ENCODE measurements at regions not wholly inside any gene's neighbourhood (a gene's known extent, or its start where the extent isn't known, plus 50 kb on each side); places are given as distances from the start of the nearest gene placed in this dataset.

DNA sequence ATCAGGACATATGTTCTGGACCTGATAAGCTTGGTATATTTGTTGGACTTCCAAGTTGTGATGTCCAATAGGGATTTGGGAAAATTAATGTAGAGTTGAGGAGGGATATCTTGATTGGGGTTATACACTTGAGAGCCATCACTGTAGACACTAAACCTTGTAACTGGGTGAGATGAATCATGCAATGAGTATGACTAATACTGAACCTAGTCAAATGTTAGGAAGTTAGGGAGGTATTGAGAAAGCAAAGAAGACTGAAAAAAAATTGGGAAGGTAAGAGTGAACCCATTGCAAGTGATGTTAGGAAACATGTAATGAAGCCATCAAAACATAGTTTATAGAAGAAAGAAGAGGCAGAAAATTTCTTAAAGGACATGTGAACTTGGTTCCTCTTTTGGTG lies 668.4 kb upstream of the CDH9 start:
- Histone ChIP-seq H3K36me3 (ENCODE audit: control insufficient read depth, insufficient read depth, low read length) (no peaks in the 10 kb centered on the region), H3K4me2 (ENCODE audit: extremely low read depth, insufficient read depth, low read length) (no peak overlapping the region), H2AFZ (ENCODE audit: low read length) (no peak overlapping the region), H3K9ac (ENCODE audit: insufficient read depth, low read length) (no peak overlapping the region), H3K4me3 (replicated peaks in 1 of 4; ENCODE audit: control extremely low read depth in 1 of 4, insufficient read depth in 1 of 4, low read depth in 3 of 4, low read length in 4 of 4) (no peak overlapping the region), H3K27me3 (ENCODE audit: control insufficient read depth, insufficient read depth, low read length) (no peaks in the 10 kb centered on the region), H3K79me2 (ENCODE audit: control insufficient read depth, insufficient read depth, low read length) (no peaks in the 10 kb centered on the region), H4K20me1 (ENCODE audit: control insufficient read depth, extremely low read depth, insufficient read depth, low read length) (no peaks in the 10 kb centered on the region), H3K9me3 (ENCODE audit: control insufficient read depth, insufficient read depth, low read depth, low read length) (no peaks in the 10 kb centered on the region), H3K4me1 (ENCODE audit: control insufficient read depth, extremely low read depth, insufficient read depth, low read length) (no peaks in the 10 kb centered on the region), H3K27ac (ENCODE audit: insufficient read depth, low read length) (no peak overlapping the region)
- no peak for TF ChIP-seq EZH2 (IDR thresholded peaks at IDR 0.05; ENCODE audit: low read length, missing control alignments)
- TF ChIP-seq, protein P1, sequence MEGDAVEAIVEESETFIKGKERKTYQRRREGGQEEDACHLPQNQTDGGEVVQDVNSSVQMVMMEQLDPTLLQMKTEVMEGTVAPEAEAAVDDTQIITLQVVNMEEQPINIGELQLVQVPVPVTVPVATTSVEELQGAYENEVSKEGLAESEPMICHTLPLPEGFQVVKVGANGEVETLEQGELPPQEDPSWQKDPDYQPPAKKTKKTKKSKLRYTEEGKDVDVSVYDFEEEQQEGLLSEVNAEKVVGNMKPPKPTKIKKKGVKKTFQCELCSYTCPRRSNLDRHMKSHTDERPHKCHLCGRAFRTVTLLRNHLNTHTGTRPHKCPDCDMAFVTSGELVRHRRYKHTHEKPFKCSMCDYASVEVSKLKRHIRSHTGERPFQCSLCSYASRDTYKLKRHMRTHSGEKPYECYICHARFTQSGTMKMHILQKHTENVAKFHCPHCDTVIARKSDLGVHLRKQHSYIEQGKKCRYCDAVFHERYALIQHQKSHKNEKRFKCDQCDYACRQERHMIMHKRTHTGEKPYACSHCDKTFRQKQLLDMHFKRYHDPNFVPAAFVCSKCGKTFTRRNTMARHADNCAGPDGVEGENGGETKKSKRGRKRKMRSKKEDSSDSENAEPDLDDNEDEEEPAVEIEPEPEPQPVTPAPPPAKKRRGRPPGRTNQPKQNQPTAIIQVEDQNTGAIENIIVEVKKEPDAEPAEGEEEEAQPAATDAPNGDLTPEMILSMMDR (conservative IDR thresholded peaks at IDR 0.05 in 1 of 2, IDR thresholded peaks at IDR 0.05 in 1 of 2; ENCODE audit: low read depth in 1 of 2, low read length in 2 of 2), result no peak
- peak in 1 of 2 donors; percentile 37 for DNase-seq (ENCODE audit: low read depth in 2 of 2)

DNA sequence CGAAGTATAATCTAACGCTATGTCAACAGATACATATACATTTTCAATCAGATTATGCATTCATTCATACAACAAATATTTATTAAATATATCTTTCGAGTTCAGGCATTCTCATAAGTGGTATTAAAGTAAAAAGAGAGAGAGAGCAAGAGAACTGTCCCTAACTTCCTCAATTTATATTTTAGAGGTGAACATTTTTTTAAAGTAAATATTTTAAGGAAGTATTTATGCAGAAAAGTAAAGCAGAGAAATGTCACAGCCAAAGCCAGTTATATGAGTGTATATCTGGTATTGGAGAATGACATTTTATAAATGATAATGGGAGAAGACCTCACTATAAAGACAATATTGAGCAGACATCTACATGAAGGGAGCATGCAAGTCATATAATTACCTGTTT lies 667.3 kb upstream of the CDH9 start:
- no peak for DNase-seq (ENCODE audit: low read depth in 2 of 2)
- Histone ChIP-seq H3K27me3 (ENCODE audit: control insufficient read depth, insufficient read depth, low read length) (no peaks in the 10 kb centered on the region), H2AFZ (ENCODE audit: low read length) (no peak overlapping the region)

DNA sequence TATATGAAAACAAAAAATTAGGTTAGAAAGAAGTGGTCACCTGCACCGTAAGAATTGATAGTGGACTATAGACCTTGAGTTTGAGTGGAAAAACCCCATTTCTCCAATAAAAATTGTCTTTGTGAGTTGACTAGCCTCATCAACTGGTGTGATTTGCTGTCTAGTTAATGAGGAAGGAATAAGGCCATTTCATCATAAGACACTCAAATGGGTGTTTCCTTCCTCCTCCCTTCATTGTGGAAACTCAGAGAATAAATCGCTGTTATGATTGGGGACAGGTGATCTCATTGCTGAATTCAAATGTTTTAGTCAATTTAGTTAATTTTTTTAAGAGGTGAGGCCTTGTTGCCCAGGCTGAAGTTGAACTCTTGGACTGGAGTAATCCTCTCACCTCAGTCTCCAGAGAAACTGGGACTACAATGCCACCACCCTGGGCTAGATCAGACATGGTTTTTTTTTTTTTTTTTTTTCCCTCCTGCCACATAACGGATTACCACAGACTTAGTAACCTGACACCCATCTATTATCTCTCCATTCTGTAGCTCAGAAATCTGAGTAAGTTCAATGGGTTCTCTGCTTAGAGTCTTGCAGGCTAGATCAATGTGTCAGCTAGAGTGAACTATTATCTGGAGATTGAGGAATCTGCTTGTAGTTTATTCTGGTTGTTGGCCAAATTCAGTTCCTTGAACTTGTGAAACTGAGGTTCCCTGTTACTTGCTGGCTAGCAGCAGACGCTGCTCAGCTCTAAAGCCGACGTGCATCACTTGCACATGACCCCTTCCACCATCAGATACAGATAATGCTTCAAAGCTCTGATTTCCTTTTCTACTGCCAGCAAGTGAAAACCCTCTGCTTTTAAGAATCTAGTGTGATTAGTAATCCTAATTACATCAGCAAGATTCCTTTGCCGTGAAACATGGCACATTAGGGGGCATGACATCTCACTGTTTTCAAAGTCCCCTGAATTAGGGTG lies 663.8 kb upstream of the CDH9 start:
- Histone ChIP-seq H3K9ac (ENCODE audit: insufficient read depth, low read length) (no peak overlapping the region), H3K4me3 (replicated peaks in 1 of 4; ENCODE audit: control extremely low read depth in 1 of 4, insufficient read depth in 1 of 4, low read depth in 3 of 4, low read length in 4 of 4) (no peak overlapping the region), H3K4me2 (ENCODE audit: extremely low read depth, insufficient read depth, low read length) (no peak overlapping the region), H2AFZ (ENCODE audit: low read length) (no peak overlapping the region), H4K20me1 (ENCODE audit: control insufficient read depth, extremely low read depth, insufficient read depth, low read length) (no peaks in the 10 kb centered on the region), H3K36me3 (ENCODE audit: control insufficient read depth, insufficient read depth, low read length) (no peaks in the 10 kb centered on the region), H3K9me3 (ENCODE audit: control insufficient read depth, insufficient read depth, low read depth, low read length) (no peaks in the 10 kb centered on the region), H3K27ac (ENCODE audit: insufficient read depth, low read length) (no peak overlapping the region), H3K79me2 (ENCODE audit: control insufficient read depth, insufficient read depth, low read length) (no peaks in the 10 kb centered on the region), H3K4me1 (ENCODE audit: control insufficient read depth, extremely low read depth, insufficient read depth, low read length) (no peaks in the 10 kb centered on the region), H3K27me3 (ENCODE audit: control insufficient read depth, insufficient read depth, low read length) (no peaks in the 10 kb centered on the region)
- no peak for TF ChIP-seq EZH2 (IDR thresholded peaks at IDR 0.05; ENCODE audit: low read length, missing control alignments)
- TF ChIP-seq, protein P1 (conservative IDR thresholded peaks at IDR 0.05 in 1 of 2, IDR thresholded peaks at IDR 0.05 in 1 of 2; ENCODE audit: low read depth in 1 of 2, low read length in 2 of 2), result no peak
- peak; percentile 11 to 83 for DNase-seq (ENCODE audit: low read depth in 2 of 2)

More for the DNA sequence above, 667.3 kb upstream of the CDH9 start:
- H4K20me1 ChIP-seq (ENCODE audit: control insufficient read depth, extremely low read depth, insufficient read depth, low read length), result no peaks in the 10 kb centered on the region
- H3K79me2 ChIP-seq (ENCODE audit: control insufficient read depth, insufficient read depth, low read length), result no peaks in the 10 kb centered on the region
- H3K4me3 ChIP-seq (replicated peaks in 1 of 4; ENCODE audit: control extremely low read depth in 1 of 4, insufficient read depth in 1 of 4, low read depth in 3 of 4, low read length in 4 of 4), result no peak overlapping the region
- TF ChIP-seq EZH2 (IDR thresholded peaks at IDR 0.05; ENCODE audit: low read length, missing control alignments), result no peak
- TF ChIP-seq, protein P1 (conservative IDR thresholded peaks at IDR 0.05 in 1 of 2, IDR thresholded peaks at IDR 0.05 in 1 of 2; ENCODE audit: low read depth in 1 of 2, low read length in 2 of 2), result no peak
- H3K9ac ChIP-seq (ENCODE audit: insufficient read depth, low read length), result no peak overlapping the region
- H3K9me3 ChIP-seq (ENCODE audit: control insufficient read depth, insufficient read depth, low read depth, low read length), result no peaks in the 10 kb centered on the region
- no peak overlapping the region for H3K4me2 ChIP-seq (ENCODE audit: extremely low read depth, insufficient read depth, low read length)
- no peaks in the 10 kb centered on the region for H3K4me1 ChIP-seq (ENCODE audit: control insufficient read depth, extremely low read depth, insufficient read depth, low read length)
- no peak overlapping the region for H3K27ac ChIP-seq (ENCODE audit: insufficient read depth, low read length)
- H3K36me3 ChIP-seq (ENCODE audit: control insufficient read depth, insufficient read depth, low read length), result no peaks in the 10 kb centered on the region

All from fibroblast of lung (primary cell).